Uterus (tissue), 3 donors: ENCODE measurements at regions not wholly inside any gene's neighbourhood (a gene's known extent, or its start where the extent isn't known, plus 50 kb on each side); places are given as distances from the start of the nearest gene placed in this dataset.
"Not testable (repeated sequence)": the region's sequence is repeated elsewhere in the genome, so short reads cannot be mapped to it uniquely, and the experiment has no call there.

Experiments
- DNase-seq, 2 donors: peaks; one replicate each; pipeline ENCODE4 v3.0.0-alpha.2; 2019 to 2020
- H3K27ac ChIP-seq, 2 donors: fragments of 200-600 bp; sonication (generic); 1 replicate in 1 of 2; 2 replicates in 1 of 2; pipeline ENCODE4 v1.5.1; 2016 to 2018
- H3K27me3 ChIP-seq, 2 donors: fragments of 200-600 bp; sonication (generic); one replicate each; pipeline ENCODE4 v1.5.1; 2018 to 2019; ENCODE audit warnings: control low read depth in 1 of 2
- H3K36me3 ChIP-seq, 2 donors: fragments of 200-600 bp; sonication (generic); one replicate each; pipeline ENCODE4 v1.5.1; 2019; ENCODE audit warnings: control low read depth in 1 of 2
- H3K4me1 ChIP-seq, 2 donors: fragments of 200-600 bp; sonication (generic); one replicate each; pipeline ENCODE4 v1.5.1; 2018 to 2019; ENCODE audit warnings: control low read depth in 1 of 2
- H3K4me3 ChIP-seq, 2 donors: fragments of 200-600 bp; sonication (generic); 1 replicate in 1 of 2; 2 replicates in 1 of 2; pipeline ENCODE4 v1.5.1; 2018 to 2019; ENCODE audit warnings: mild to moderate bottlenecking in 1 of 2
- H3K9me3 ChIP-seq, 2 donors: fragments of 200-600 bp; sonication (generic); one replicate each; pipeline ENCODE4 v1.5.1; 2019; ENCODE audit warnings: control low read depth in 1 of 2
- CTCF ChIP-seq, 4 experiments: fragments of 200-600 bp in 2 of 4; fragments of 450-650 bp in 2 of 4; sonication (generic) in 2 of 4; IDR thresholded peaks; one replicate each; pipeline ENCODE4 v1.5.1; 2016 to 2019; ENCODE audit warnings: antibody characterized with exemption in 4 of 4, mild to moderate bottlenecking in 2 of 4, moderate library complexity in 1 of 4
- POLR2A ChIP-seq, 2 donors: fragments of 450-650 bp; IDR thresholded peaks; one replicate each; pipeline ENCODE4 v1.6.1; 2016; ENCODE audit warnings: antibody characterized with exemption in 2 of 2, mild to moderate bottlenecking in 1 of 2, moderate library complexity in 1 of 2
- intact Hi-C: fragments of 100-400 bp; cut with DNase I; formaldehyde crosslinking; loops from one replicate; pipeline ENCODE4 v1.15.1; 2023; ENCODE audit warnings: low total_unique reads
- donor health status: DM: yes; HTN: yes; CAD: no.

GRCh38 chr6:114940181-114940580 is 597.4 kb upstream of the HS3ST5 start:
- Histone ChIP-seq H3K27ac (no peak overlapping the region), H3K9me3 (no peaks in the 10 kb centered on the region), H3K4me1 (no peaks in the 10 kb centered on the region), H3K27me3 (no peaks in the 10 kb centered on the region), H3K4me3 (no peak overlapping the region), H3K36me3 (no peaks in the 10 kb centered on the region)
- TF ChIP-seq CTCF (IDR thresholded peaks at IDR 0.05) (no peak), POLR2A (IDR thresholded peaks at IDR 0.05) (no peak)
- intact Hi-C loops: no loop called here
- DNase-seq: no peak

- no peak overlapping the region for H3K4me3 ChIP-seq
- H3K4me1 ChIP-seq: no peaks in the 10 kb centered on the region
- H3K36me3 ChIP-seq: no peaks in the 10 kb centered on the region
- no peaks in the 10 kb centered on the region for H3K27me3 ChIP-seq
- H3K27ac ChIP-seq: no peak overlapping the region
- TF ChIP-seq CTCF (IDR thresholded peaks at IDR 0.05): no peak
- DNase-seq: no peak
- intact Hi-C loops: no loop called here
- H3K9me3 ChIP-seq: no peaks in the 10 kb centered on the region
These were observed 596.8 kb upstream of the HS3ST5 start for GRCh38 chr6:114939630-114940029.

GRCh38 chr6:114936080-114936479 is 593.3 kb upstream of the HS3ST5 start:
- Histone ChIP-seq H3K27ac (no peak overlapping the region), H3K4me1 (no peaks in the 10 kb centered on the region), H3K9me3 (no peaks in the 10 kb centered on the region), H3K4me3 (no peak overlapping the region), H3K36me3 (no peaks in the 10 kb centered on the region), H3K27me3 (no peaks in the 10 kb centered on the region)
- no peak for DNase-seq
- TF ChIP-seq POLR2A (IDR thresholded peaks at IDR 0.05): no peak
- no peak for TF ChIP-seq CTCF (IDR thresholded peaks at IDR 0.05)
- intact Hi-C loops: no loop called here

GRCh38 chr6:114934079-114934478 is 591.3 kb upstream of the HS3ST5 start:
- TF ChIP-seq POLR2A (IDR thresholded peaks at IDR 0.05) (no peak), CTCF (IDR thresholded peaks at IDR 0.05) (no peak)
- Histone ChIP-seq H3K36me3 (no peaks in the 10 kb centered on the region), H3K4me1 (no peaks in the 10 kb centered on the region), H3K4me3 (no peak overlapping the region), H3K27me3 (no peaks in the 10 kb centered on the region), H3K27ac (no peak overlapping the region), H3K9me3 (no peaks in the 10 kb centered on the region)
- intact Hi-C loops: no loop called here
- no peak for DNase-seq

GRCh38 chr6:114928731-114929130 is 585.9 kb upstream of the HS3ST5 start:
- H3K27ac ChIP-seq, H3K4me1 ChIP-seq, DNase-seq, H3K36me3 ChIP-seq, H3K27me3 ChIP-seq, H3K4me3 ChIP-seq, intact Hi-C loops, H3K9me3 ChIP-seq: not testable (repeated sequence)

GRCh38 chr6:114906096-114906495 is 563.3 kb upstream of the HS3ST5 start:
- Histone ChIP-seq H3K27ac (no peak overlapping the region), H3K4me1 (no peaks in the 10 kb centered on the region), H3K36me3 (no peaks in the 10 kb centered on the region), H3K4me3 (no peak overlapping the region), H3K27me3 (no peaks in the 10 kb centered on the region), H3K9me3 (no peaks in the 10 kb centered on the region)
- DNase-seq: no peak
- TF ChIP-seq POLR2A (IDR thresholded peaks at IDR 0.05) (no peak), CTCF (IDR thresholded peaks at IDR 0.05) (no peak)
- intact Hi-C loops: no loop called here
